ENCODE measurements at regions not wholly inside any gene's neighbourhood (a gene's known extent, or its start where the extent isn't known, plus 50 kb on each side); places are given as distances from the start of the nearest gene placed in this dataset.
"Not testable (repeated sequence)": the region's sequence is repeated elsewhere in the genome, so short reads cannot be mapped to it uniquely, and the experiment has no call there.

GRCh38 chr11:15300341-15300740 lies 185.6 kb downstream of the INSC start:
- no peak for DNase-seq

GRCh38 chr11:15307619-15308024 lies 192.9 kb downstream of the INSC start:
- DNase-seq: no peak

- no peak for DNase-seq
Measured at GRCh38 chr11:15308840-15309239, 194.1 kb downstream of the INSC start.

- no peak for DNase-seq
Measured at GRCh38 chr11:15309296-15309695, 194.6 kb downstream of the INSC start.

- DNase-seq: no peak
Measured at GRCh38 chr11:15313862-15314261, 199.1 kb downstream of the INSC start.

- DNase-seq: no peak
Measured at GRCh38 chr11:15318814-15319213, 204.1 kb downstream of the INSC start.

- no peak for DNase-seq
Measured at GRCh38 chr11:15326520-15326919, 211.8 kb downstream of the INSC start.

GRCh38 chr11:15327786-15328231 lies 213.1 kb downstream of the INSC start:
- peak; percentile 5 for DNase-seq

GRCh38 chr11:15333407-15333806 lies 218.7 kb downstream of the INSC start:
- DNase-seq: no peak

GRCh38 chr11:15334766-15335165 lies 220.0 kb downstream of the INSC start:
- no peak for DNase-seq

GRCh38 chr11:15336021-15336420 lies 221.3 kb downstream of the INSC start:
- DNase-seq: no peak

GRCh38 chr11:15339302-15339701 lies 224.6 kb downstream of the INSC start:
- DNase-seq: no peak

GRCh38 chr11:15341587-15341986 lies 226.9 kb downstream of the INSC start:
- DNase-seq: no peak

- no peak for DNase-seq
Measured at GRCh38 chr11:15342163-15342562, 227.4 kb downstream of the INSC start.

GRCh38 chr11:15346907-15347306 lies 232.2 kb downstream of the INSC start:
- no peak for DNase-seq

- no peak for DNase-seq
Measured at GRCh38 chr11:15347969-15348734, 233.4 kb downstream of the INSC start.

GRCh38 chr11:15349413-15349812 lies 234.7 kb downstream of the INSC start:
- no peak for DNase-seq

- no peak for DNase-seq
Measured at GRCh38 chr11:15361316-15361715, 246.6 kb downstream of the INSC start.

GRCh38 chr11:15365286-15365685 lies 250.6 kb downstream of the INSC start:
- DNase-seq: not testable (repeated sequence)

GRCh38 chr11:15367695-15368094 lies 253.0 kb downstream of the INSC start:
- DNase-seq: no peak

- DNase-seq: no peak
Measured at GRCh38 chr11:15370495-15371147, 255.9 kb downstream of the INSC start.

- DNase-seq: no peak
Measured at GRCh38 chr11:15371533-15371932, 256.8 kb downstream of the INSC start.

- no peak for DNase-seq
Measured at GRCh38 chr11:15374418-15374817, 259.7 kb downstream of the INSC start.

GRCh38 chr11:15378941-15379340 lies 264.2 kb downstream of the INSC start:
- DNase-seq: no peak

Measured in fibroblast of skin of back (primary cell).